ENCODE measurements at regions not wholly inside any gene's neighbourhood (a gene's known extent, or its start where the extent isn't known, plus 50 kb on each side); places are given as distances from the start of the nearest gene placed in this dataset.

- no peaks in the 10 kb centered on the region for H3K9me3 ChIP-seq
- no peaks in the 10 kb centered on the region for H3K36me3 ChIP-seq
- no peak overlapping the region for H3K4me3 ChIP-seq (ENCODE audit: low read depth in 1 of 2, low read length in 1 of 2)
- H3K27ac ChIP-seq, result no peak overlapping the region
- no peaks in the 10 kb centered on the region for H3K27me3 ChIP-seq
- no peaks in the 10 kb centered on the region for H3K4me1 ChIP-seq (ENCODE audit: control insufficient read depth in 1 of 2, insufficient read depth in 1 of 2, low read depth in 1 of 2, low read length in 1 of 2)
- TF ChIP-seq, protein P1, sequence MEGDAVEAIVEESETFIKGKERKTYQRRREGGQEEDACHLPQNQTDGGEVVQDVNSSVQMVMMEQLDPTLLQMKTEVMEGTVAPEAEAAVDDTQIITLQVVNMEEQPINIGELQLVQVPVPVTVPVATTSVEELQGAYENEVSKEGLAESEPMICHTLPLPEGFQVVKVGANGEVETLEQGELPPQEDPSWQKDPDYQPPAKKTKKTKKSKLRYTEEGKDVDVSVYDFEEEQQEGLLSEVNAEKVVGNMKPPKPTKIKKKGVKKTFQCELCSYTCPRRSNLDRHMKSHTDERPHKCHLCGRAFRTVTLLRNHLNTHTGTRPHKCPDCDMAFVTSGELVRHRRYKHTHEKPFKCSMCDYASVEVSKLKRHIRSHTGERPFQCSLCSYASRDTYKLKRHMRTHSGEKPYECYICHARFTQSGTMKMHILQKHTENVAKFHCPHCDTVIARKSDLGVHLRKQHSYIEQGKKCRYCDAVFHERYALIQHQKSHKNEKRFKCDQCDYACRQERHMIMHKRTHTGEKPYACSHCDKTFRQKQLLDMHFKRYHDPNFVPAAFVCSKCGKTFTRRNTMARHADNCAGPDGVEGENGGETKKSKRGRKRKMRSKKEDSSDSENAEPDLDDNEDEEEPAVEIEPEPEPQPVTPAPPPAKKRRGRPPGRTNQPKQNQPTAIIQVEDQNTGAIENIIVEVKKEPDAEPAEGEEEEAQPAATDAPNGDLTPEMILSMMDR (IDR thresholded peaks at IDR 0.05), result no peak
These were observed 110.5 kb downstream of the GATA6 start for GRCh38 chr18:22279741-22280452.

- no peaks in the 10 kb centered on the region for H3K36me3 ChIP-seq
- no peaks in the 10 kb centered on the region for H3K4me1 ChIP-seq (ENCODE audit: control insufficient read depth in 1 of 2, insufficient read depth in 1 of 2, low read depth in 1 of 2, low read length in 1 of 2)
- no peak overlapping the region for H3K4me3 ChIP-seq (ENCODE audit: low read depth in 1 of 2, low read length in 1 of 2)
- no peak overlapping the region for H3K27ac ChIP-seq
- H3K27me3 ChIP-seq, result no peaks in the 10 kb centered on the region
- TF ChIP-seq, protein P1 (IDR thresholded peaks at IDR 0.05), result no peak
- no peaks in the 10 kb centered on the region for H3K9me3 ChIP-seq
These were observed 109.4 kb downstream of the GATA6 start for GRCh38 chr18:22278798-22279197.

DNA sequence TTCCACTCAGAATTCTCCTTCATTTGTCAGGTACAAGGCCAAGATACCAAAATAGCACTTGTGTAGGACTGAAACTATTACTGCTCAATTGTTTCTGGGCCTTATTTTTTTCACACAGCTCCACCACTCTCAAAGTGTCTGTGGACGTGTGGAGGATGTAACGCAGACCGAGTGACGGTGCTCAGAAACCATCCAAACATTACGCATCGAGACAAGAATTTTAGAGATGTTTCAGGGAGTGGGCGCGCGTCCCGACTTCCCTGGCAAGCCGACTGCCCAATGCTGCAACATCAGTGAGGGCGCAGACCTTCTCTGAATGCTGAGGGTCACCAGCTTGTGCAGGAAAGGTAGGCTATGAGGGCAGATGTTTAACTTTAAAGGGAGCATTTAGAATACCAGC, 108.4 kb downstream of the GATA6 start:
- Histone ChIP-seq H3K27me3 (no peaks in the 10 kb centered on the region), H3K4me1 (ENCODE audit: control insufficient read depth in 1 of 2, insufficient read depth in 1 of 2, low read depth in 1 of 2, low read length in 1 of 2) (no peaks in the 10 kb centered on the region), H3K9me3 (no peaks in the 10 kb centered on the region), H3K4me3 (ENCODE audit: low read depth in 1 of 2, low read length in 1 of 2) (no peak overlapping the region), H3K36me3 (no peaks in the 10 kb centered on the region), H3K27ac (no peak overlapping the region)
- TF ChIP-seq, protein P1 (IDR thresholded peaks at IDR 0.05), result no peak

GRCh38 chr18:22276334-22276713, 106.9 kb downstream of the GATA6 start:
- no peaks in the 10 kb centered on the region for H3K27me3 ChIP-seq
- no peaks in the 10 kb centered on the region for H3K4me1 ChIP-seq (ENCODE audit: control insufficient read depth in 1 of 2, insufficient read depth in 1 of 2, low read depth in 1 of 2, low read length in 1 of 2)
- H3K4me3 ChIP-seq (ENCODE audit: low read depth in 1 of 2, low read length in 1 of 2), result no peak overlapping the region
- no peak overlapping the region for H3K27ac ChIP-seq
- no peaks in the 10 kb centered on the region for H3K36me3 ChIP-seq
- TF ChIP-seq, protein P1 (IDR thresholded peaks at IDR 0.05), result no peak
- H3K9me3 ChIP-seq, result no peaks in the 10 kb centered on the region

GRCh38 chr18:22275706-22276333, 106.4 kb downstream of the GATA6 start:
- H3K36me3 ChIP-seq, result no peaks in the 10 kb centered on the region
- no peaks in the 10 kb centered on the region for H3K27me3 ChIP-seq
- TF ChIP-seq, protein P1 (IDR thresholded peaks at IDR 0.05), result no peak
- no peaks in the 10 kb centered on the region for H3K4me1 ChIP-seq (ENCODE audit: control insufficient read depth in 1 of 2, insufficient read depth in 1 of 2, low read depth in 1 of 2, low read length in 1 of 2)
- no peak overlapping the region for H3K4me3 ChIP-seq (ENCODE audit: low read depth in 1 of 2, low read length in 1 of 2)
- H3K27ac ChIP-seq, result no peak overlapping the region
- H3K9me3 ChIP-seq, result no peaks in the 10 kb centered on the region
